Endodermal cell (in vitro differentiated cells): ENCODE measurements at regions not wholly inside any gene's neighbourhood (a gene's known extent, or its start where the extent isn't known, plus 50 kb on each side); places are given as distances from the start of the nearest gene placed in this dataset.

Experiments used
- DNase-seq: peaks from one replicate; pipeline ENCODE4 v3.0.0-alpha.2; 2017
- H3K27ac ChIP-seq: 2 replicates; pipeline ENCODE4 v1.5.1; 2013; ENCODE audit warnings: mild to moderate bottlenecking, low read depth, low read length, moderate library complexity
- H3K27me3 ChIP-seq: 2 replicates; pipeline ENCODE4 v1.6.1; 2013; ENCODE audit warnings: mild to moderate bottlenecking, low read length, moderate library complexity; ENCODE audit not compliant: insufficient read depth, control insufficient read depth, poor library complexity, severe bottlenecking
- H3K36me3 ChIP-seq: 2 replicates; pipeline ENCODE4 v1.7.0; 2013; ENCODE audit warnings: mild to moderate bottlenecking, low read length, moderate library complexity; ENCODE audit not compliant: control insufficient read depth, insufficient read depth
- H3K4me1 ChIP-seq: one replicate; pipeline ENCODE4 v1.7.0; 2013; ENCODE audit warnings: low read length; ENCODE audit not compliant: control insufficient read depth, insufficient read depth
- H3K4me3 ChIP-seq: 2 replicates; pipeline ENCODE4 v1.5.1; 2013; ENCODE audit warnings: mild to moderate bottlenecking, low read length, moderate library complexity
- H3K9ac ChIP-seq: 2 replicates; pipeline ENCODE4 v1.6.1; 2013; ENCODE audit warnings: mild to moderate bottlenecking, low read length, moderate library complexity; ENCODE audit not compliant: poor library complexity, severe bottlenecking; ENCODE audit errors: extremely low read depth
- H3K9me3 ChIP-seq: 2 replicates; pipeline ENCODE4 v1.6.1; 2013; ENCODE audit warnings: mild to moderate bottlenecking, low read length, moderate library complexity; ENCODE audit not compliant: control insufficient read depth
- H3K27ac Mint-ChIP-seq: 2 replicates; pipeline ENCODE4 v1.8.0; 2020; ENCODE audit warnings: mixed read lengths
- H3K27me3 Mint-ChIP-seq: 2 replicates; pipeline ENCODE4 v1.8.0; 2021; ENCODE audit warnings: mild to moderate bottlenecking, mixed read lengths; ENCODE audit not compliant: insufficient read depth
- H3K36me3 Mint-ChIP-seq: 2 replicates; pipeline ENCODE4 v1.8.0; 2020; ENCODE audit warnings: low read depth, mixed read lengths
- H3K4me1 Mint-ChIP-seq: 2 replicates; pipeline ENCODE4 v1.8.0; 2020; ENCODE audit warnings: mixed read lengths
- H3K4me3 Mint-ChIP-seq: 2 replicates; pipeline ENCODE4 v1.8.0; 2020; ENCODE audit warnings: mild to moderate bottlenecking, moderate library complexity, mixed read lengths
- H3K9me3 Mint-ChIP-seq: 2 replicates; pipeline ENCODE4 v1.8.0; 2020; ENCODE audit warnings: mild to moderate bottlenecking, mixed read lengths
- CTCF ChIP-seq: fragments of 200-600 bp; sonication (generic); conservative IDR thresholded peaks from 2 replicates; pipeline ENCODE4 v1.5.0; 2021; ENCODE audit warnings: antibody characterized with exemption, mild to moderate bottlenecking
- WGBS, 2 experiments: methylation state at CpG; one replicate each; pipeline versions ENCODE4 v1.1.5 to v1.1.7; 2013; ENCODE audit warnings: missing lambda C conversion rate in 2 of 2, mixed read lengths in 1 of 2; ENCODE audit not compliant: insufficient coverage in 1 of 2, insufficient read length in 1 of 2; 5-methylcytosine and 5-hydroxymethylcytosine counted together

- Mint-ChIP-seq H3K27ac (no peak overlapping the region), H3K4me3 (no peak overlapping the region), H3K9me3 (no peaks in the 10 kb centered on the region), H3K27me3 (no peaks in the 10 kb centered on the region), H3K4me1 (no peaks in the 10 kb centered on the region), H3K36me3 (no peaks in the 10 kb centered on the region)
- DNase-seq: no peak
- Histone ChIP-seq H3K9ac (no peak overlapping the region), H3K9me3 (no peaks in the 10 kb centered on the region), H3K36me3 (no peaks in the 10 kb centered on the region), H3K4me1 (no peaks in the 10 kb centered on the region), H3K4me3 (no peak overlapping the region), H3K27ac (peak overlapping the region; percentile 64), H3K27me3 (no peaks in the 10 kb centered on the region)
- 70 to 98% methylated on average over 4 to 5 of the region's 5 CpGs for WGBS, 2 experiments
- TF ChIP-seq CTCF: no peak
These were observed 182.7 kb upstream of the PTBP2 start for GRCh38 chr1:96538883-96539282.

GRCh38 chr1:96541491-96541890 is 180.1 kb upstream of the PTBP2 start:
- 63 to 70% methylated on average over 2 of the region's 2 CpGs for WGBS, 2 experiments
- Mint-ChIP-seq H3K9me3 (no peaks in the 10 kb centered on the region), H3K27ac (no peak overlapping the region), H3K4me1 (no peaks in the 10 kb centered on the region), H3K36me3 (no peaks in the 10 kb centered on the region), H3K27me3 (no peaks in the 10 kb centered on the region), H3K4me3 (no peak overlapping the region)
- no peak overlapping the region for H3K27ac ChIP-seq
- no peaks in the 10 kb centered on the region for H3K27me3 ChIP-seq
- H3K36me3 ChIP-seq: no peaks in the 10 kb centered on the region
- DNase-seq: no peak
- H3K9me3 ChIP-seq: no peaks in the 10 kb centered on the region
- no peak overlapping the region for H3K9ac ChIP-seq
- TF ChIP-seq CTCF: no peak
- H3K4me1 ChIP-seq: no peaks in the 10 kb centered on the region
- H3K4me3 ChIP-seq: no peak overlapping the region

DNA sequence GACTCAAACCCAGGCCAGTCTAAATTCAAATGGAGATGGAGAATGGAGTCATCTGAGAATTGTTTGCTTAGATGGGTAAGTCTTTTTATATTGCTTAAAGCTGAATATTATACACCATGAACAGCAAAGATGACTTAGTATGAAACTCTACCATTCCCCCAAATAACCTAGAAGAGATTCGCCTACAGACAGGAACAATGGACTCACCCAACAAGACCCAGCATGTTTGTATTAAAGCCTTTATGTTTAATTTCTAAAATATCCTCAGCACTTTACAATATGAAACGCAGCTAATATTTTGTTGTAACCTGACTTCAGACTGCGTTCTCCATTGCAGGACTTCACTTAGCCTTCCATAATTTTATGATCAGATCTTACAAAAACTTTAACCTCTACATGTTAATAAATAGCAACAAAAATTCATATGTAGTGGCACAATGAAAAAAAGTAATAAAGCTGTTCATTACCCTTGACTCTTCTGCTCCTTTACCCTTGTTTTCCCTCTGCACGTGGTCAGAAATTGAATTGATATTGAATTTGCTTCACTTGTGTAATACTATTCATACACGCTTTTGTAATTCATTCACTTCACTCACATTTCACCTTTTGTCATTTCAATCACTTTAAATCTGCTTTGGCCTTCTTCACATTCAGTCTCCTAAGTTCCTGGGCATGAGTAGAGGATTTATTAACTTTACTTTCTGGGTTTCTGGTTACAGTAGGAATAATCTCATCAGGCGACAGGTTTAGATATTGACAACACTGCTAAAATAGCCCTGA is 177.3 kb upstream of the PTBP2 start:
- TF ChIP-seq CTCF: no peak
- Mint-ChIP-seq H3K9me3 (no peaks in the 10 kb centered on the region), H3K27ac (no peak overlapping the region), H3K27me3 (no peaks in the 10 kb centered on the region), H3K36me3 (no peaks in the 10 kb centered on the region), H3K4me1 (no peaks in the 10 kb centered on the region), H3K4me3 (no peak overlapping the region)
- DNase-seq: no peak
- Histone ChIP-seq H3K36me3 (no peaks in the 10 kb centered on the region), H3K9me3 (no peaks in the 10 kb centered on the region), H3K4me1 (no peaks in the 10 kb centered on the region), H3K27me3 (no peaks in the 10 kb centered on the region), H3K27ac (no peak overlapping the region), H3K4me3 (no peak overlapping the region), H3K9ac (no peak overlapping the region)
- WGBS, 2 experiments: 81 to 98% methylated on average over 4 to 6 of the region's 6 CpGs
